Islet precursor cell (in vitro differentiated cells): ENCODE measurements at regions not wholly inside any gene's neighbourhood (a gene's known extent, or its start where the extent isn't known, plus 50 kb on each side); places are given as distances from the start of the nearest gene placed in this dataset.
A peak's percentile ranks its signal among the peaks of the same experiment; 100 is the strongest.
"Not testable (repeated sequence)": the region's sequence is repeated elsewhere in the genome, so short reads cannot be mapped to it uniquely, and the experiment has no call there.

Experiments
- DNase-seq: peaks from one replicate; pipeline ENCODE4 v3.0.0-alpha.2; 2018

DNA sequence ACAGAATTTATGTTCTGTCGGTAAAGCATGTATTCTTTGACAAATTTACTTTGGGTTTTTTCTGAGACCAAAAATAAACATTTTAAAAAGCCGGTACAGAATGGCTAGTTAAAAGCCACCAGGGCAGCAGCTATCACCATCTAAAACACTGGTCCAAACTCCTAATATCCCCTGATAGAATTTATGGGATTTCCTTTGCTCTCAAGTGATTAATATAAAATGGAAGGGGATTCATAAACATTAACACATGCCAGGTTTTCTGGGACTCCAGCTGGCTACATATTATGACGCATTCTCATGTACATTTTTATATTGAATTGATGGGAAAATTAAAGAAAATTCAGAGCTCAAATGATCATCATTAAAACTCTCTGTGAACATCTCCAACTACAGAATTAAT, 640.8 kb downstream of the C12orf50 start:
- DNase-seq = no peak

- no peak for DNase-seq
Observed at GRCh38 chr12:87385322-87385721, 643.9 kb downstream of the C12orf50 start.

GRCh38 chr12:87384226-87384625, 645.0 kb downstream of the C12orf50 start:
- DNase-seq = no peak

DNA sequence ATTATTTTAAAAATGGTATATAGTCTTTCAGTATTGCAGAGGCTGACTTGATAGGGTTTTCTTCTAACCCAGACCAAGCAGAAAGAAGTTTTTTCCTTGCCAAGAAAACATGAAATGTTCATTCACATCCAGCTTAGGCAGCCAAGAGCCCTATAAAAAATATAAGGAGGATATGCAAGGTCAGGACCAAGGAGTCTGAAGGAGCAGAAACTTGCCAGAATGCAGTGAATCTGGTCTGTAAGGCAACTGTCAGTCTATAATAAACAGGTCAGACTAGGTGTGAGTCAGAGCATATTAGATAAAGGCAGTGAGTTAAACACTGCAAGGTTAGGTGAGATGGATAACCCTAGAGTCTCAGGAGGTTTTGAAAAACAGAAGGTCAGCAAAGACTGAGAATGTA, 645.5 kb downstream of the C12orf50 start:
- DNase-seq = peak; percentile 65

DNA sequence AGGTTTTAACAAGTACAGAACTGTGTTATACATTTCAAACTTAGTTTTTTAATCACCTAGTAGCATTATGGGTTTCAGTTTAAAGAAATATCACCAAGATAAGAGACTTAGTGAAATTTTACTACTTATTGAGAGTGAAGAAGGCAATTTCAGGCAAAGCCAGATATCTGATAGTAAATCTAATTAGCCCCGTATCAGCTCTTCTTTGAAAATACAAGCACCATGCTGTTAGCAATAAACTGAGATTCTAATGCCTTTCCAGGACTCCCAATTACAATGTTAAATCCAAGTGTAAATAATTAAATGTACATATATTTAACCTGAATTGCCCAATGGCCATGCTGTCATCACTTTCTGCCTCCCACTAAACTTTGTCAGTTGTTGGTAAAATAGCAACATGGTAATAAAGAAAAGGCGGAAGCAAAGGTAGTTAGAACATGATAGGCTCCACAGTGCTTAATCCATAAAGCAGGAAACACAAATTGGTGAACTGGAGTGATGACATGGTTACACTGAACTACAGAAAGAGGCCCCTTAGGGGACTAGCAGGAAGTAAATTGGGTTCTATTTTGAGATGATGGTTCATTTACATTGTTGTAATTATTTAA, 646.1 kb downstream of the C12orf50 start:
- no peak for DNase-seq

DNA sequence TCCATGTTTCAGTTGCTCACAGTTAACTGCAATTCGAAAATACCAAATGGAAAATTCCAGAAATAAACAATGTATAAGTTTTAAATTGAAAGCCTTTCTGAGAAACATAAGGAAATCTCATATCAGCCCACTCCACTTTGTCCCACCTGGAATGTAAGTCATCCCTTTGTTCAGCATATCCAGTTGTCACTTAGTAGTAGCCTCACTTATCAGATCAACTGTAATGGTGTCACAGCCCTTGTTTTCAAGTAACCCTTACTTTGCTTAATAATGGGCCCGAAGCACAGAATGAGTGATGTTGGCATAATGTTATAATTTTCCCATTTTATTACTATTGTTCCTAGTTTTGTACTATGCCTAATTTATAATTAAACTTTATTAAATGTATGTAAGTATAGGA, 646.8 kb downstream of the C12orf50 start:
- DNase-seq = no peak

GRCh38 chr12:87381742-87382141, 647.5 kb downstream of the C12orf50 start:
- DNase-seq = no peak

GRCh38 chr12:87378526-87378925, 650.7 kb downstream of the C12orf50 start:
- DNase-seq = no peak

- DNase-seq = no peak
Observed at GRCh38 chr12:87376722-87377121, 652.5 kb downstream of the C12orf50 start.

DNA sequence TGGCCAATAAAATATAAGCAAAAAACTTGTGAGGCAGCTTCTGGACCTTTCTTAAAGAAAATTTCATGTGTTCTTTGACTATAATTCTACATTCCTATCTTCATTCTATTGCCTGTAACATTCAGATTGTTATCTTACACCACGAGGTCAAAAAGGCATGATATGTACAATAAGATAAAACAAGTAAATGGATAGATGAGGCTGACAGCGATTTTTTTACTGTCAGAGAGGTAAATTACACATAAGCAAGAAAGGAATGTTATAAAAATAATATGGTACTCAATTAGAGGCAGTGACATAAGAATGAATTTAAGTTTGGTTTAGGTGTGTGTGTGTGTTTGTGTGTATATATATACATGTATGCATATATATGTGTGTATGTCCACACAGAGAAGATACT, 660.0 kb downstream of the C12orf50 start:
- no peak for DNase-seq

- DNase-seq = no peak
Observed at GRCh38 chr12:87368259-87368658, 660.9 kb downstream of the C12orf50 start.

GRCh38 chr12:87365423-87365822, 663.8 kb downstream of the C12orf50 start:
- no peak for DNase-seq

GRCh38 chr12:87363497-87364084, 665.6 kb downstream of the C12orf50 start:
- no peak for DNase-seq

- DNase-seq = no peak
Observed at GRCh38 chr12:87349681-87350080, 679.5 kb downstream of the C12orf50 start.

DNA sequence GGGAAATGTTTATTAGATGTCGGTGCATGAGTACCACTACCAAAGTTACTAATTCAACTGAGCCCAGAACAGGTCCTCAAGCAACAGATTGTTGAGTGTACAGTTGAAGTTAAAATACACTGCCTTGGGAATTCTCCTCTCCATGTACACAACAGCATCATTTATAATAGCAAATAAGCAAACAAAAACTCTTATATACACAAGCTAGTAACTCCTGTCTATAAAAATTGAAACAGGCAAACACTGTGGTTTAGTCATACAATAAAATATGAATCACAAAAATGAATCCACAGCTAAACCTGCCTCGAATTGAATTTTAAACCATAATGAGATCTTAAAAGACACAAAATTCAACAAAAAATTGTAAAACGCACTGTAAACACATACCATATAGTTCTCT, 681.1 kb downstream of the C12orf50 start:
- DNase-seq = no peak

DNA sequence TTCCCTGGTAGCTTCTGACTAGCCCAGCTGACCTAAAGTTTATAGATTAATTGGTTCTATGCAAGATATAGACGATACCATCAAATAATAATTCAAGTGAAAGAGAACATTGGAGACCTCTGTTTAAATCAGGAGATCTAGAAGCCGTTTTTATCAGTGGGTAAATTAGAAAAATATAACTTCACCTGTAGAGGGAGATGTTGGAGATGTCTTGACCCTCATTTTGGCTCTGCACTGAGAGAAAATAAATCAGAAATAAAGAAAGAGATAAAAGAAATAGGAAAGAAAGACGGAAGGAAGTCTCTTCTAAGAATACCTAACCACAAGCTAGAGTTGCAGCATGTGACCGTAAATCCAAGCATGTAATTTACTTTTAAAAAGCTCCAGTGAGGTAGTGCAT, 684.5 kb downstream of the C12orf50 start:
- DNase-seq = no peak

- DNase-seq = no peak
Observed at GRCh38 chr12:87338681-87339080, 690.5 kb downstream of the C12orf50 start.

GRCh38 chr12:87336814-87337336, 692.3 kb downstream of the C12orf50 start:
- DNase-seq = no peak

GRCh38 chr12:87332987-87333726, 696.0 kb downstream of the C12orf50 start:
- no peak for DNase-seq

GRCh38 chr12:87330071-87330555, 699.1 kb downstream of the C12orf50 start:
- not testable (repeated sequence) for DNase-seq

DNA sequence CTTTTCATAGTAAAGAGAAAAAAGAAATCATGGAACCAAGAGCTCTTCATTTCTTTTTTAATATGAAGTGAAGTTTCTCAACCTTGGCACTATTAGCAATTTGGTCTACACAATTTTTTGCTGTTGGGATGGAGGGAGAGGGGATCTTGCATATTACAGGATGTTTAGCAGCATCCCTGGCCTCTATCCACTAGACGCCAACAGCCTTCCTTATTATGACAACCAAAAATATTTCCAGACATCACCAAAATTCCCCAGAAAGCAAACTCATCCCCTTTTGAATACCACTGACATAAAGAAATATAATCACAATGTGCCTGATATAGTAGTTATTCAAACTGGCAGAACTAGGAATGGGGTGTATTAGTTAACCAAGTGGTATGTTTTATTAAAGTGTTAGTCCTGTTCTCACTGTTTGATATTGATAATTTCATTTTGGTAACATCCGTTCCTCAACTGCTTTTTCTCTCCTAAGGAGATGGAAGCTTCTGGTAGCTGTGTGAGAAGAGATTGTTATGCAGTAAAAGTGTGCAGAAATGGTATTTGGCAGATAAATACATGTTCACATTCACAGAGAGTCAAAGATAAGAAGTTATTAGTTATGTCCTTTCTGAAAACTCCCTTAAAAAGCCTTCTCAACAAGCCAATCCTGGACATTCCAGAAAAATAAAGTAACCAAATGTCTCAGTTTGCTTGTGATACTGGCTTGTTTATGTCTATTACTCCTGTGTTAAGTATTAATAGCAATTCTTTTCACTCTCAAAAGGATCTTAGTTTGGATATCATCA, 699.9 kb downstream of the C12orf50 start:
- DNase-seq = no peak

DNA sequence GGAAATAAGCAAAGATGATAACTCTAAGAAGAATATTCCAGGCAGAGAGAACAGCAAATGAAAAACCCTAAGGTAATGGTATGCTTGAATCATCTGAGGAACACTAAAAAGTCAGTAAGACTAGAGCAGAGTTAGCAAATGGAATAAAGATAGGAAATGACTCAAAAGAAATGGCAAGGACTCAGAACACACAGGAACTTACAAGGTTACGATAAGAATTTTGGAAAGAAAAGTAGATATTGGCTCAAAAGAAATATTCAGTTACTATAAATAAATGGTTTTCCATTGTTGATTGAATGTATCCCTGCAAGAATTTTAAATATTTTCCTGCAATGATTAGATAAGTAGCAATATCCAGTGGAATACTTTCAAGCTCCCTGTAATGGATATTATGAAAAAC, 705.8 kb downstream of the C12orf50 start:
- no peak for DNase-seq

- no peak for DNase-seq
Observed at GRCh38 chr12:87320724-87321123, 708.5 kb downstream of the C12orf50 start.
